ENCODE measurements at regions not wholly inside any gene's neighbourhood (a gene's known extent, or its start where the extent isn't known, plus 50 kb on each side); places are given as distances from the start of the nearest gene placed in this dataset.

DNA sequence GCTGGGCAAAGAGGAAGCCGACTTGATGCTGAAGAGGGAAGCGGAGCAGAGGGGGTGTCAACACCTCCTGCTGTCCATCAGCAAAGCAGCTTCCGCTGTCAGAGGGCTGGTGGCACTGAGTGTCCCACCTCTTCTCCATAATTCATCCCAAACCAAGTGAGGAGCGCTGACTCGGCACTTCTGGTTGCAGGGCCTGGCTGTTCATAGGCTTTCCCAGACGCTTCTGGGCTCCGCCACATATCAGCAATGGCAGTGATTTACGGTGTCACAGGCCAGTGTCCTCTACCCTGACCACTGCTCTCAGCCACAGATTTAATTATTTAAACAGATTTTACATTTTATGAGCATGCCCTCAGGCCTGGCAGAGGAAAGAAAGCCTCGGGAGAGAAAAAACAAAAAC, 70.1 kb upstream of the TENM4 start:
- DNase-seq (ENCODE audit: low read depth, low spot score): no peak
- ChIA-PET CTCF (no interaction called here), POLR2A (no interaction called here)
- no peaks in the 10 kb centered on the region for H3K27me3 ChIP-seq (ENCODE audit: control insufficient read depth in 2 of 2, insufficient read depth in 2 of 2, low read length in 2 of 2)
- BruUV-seq (replicated peaks): no TSS peak
- no peak overlapping the region for H3K4me3 ChIP-seq (replicated peaks in 1 of 3; ENCODE audit: insufficient read depth in 1 of 3, low read depth in 1 of 3, low read length in 3 of 3)
- TF ChIP-seq GATA2 (IDR thresholded peaks at IDR 0.05; ENCODE audit: insufficient read depth, insufficient read length, low read depth, low read length): no peak
- TF ChIP-seq JUN (IDR thresholded peaks at IDR 0.05; ENCODE audit: borderline replicate concordance, insufficient read depth, insufficient read length, low read depth): no peak
- no peak for TF ChIP-seq EZH2 (IDR thresholded peaks at IDR 0.05; ENCODE audit: borderline replicate concordance, low read depth, low read length, severe bottlenecking)
- TF ChIP-seq POLR2AphosphoS5 (IDR thresholded peaks at IDR 0.05; ENCODE audit: insufficient read depth, low read depth, low read length): no peak
- TF ChIP-seq CTCF (IDR thresholded peaks at IDR 0.05; ENCODE audit: extremely low read depth in 1 of 2, insufficient read depth in 1 of 2, low read depth in 1 of 2, low read length in 2 of 2): no peak
- TF ChIP-seq POLR2A (IDR thresholded peaks at IDR 0.05; ENCODE audit: low read depth, low read length): no peak
- no peak for TF ChIP-seq MYC (IDR thresholded peaks at IDR 0.05; ENCODE audit: low read depth, low read length)
- no peak for TF ChIP-seq FOS (IDR thresholded peaks at IDR 0.05; ENCODE audit: borderline replicate concordance, insufficient read depth, low read length)
- TF ChIP-seq MAX (IDR thresholded peaks at IDR 0.05; ENCODE audit: insufficient read depth, insufficient read length): no peak
- H3K27ac ChIP-seq (ENCODE audit: insufficient read depth, low read depth, low read length): no peak overlapping the region
- no peak for FAIRE-seq
- H3K4me2 ChIP-seq (ENCODE audit: insufficient read depth, low read length): no peak overlapping the region
- no peaks in the 10 kb centered on the region for H3K79me2 ChIP-seq (ENCODE audit: control insufficient read depth, insufficient read depth, low read length)
- H4K20me1 ChIP-seq (replicated peaks; ENCODE audit: control insufficient read depth, extremely low read depth, insufficient read depth, low read length): no peaks in the 10 kb centered on the region
- H3K4me1 ChIP-seq (ENCODE audit: control insufficient read depth, extremely low read depth, insufficient read depth, low read length): no peaks in the 10 kb centered on the region
- no peak overlapping the region for H2AFZ ChIP-seq (ENCODE audit: low read depth, low read length)
- H3K9ac ChIP-seq (replicated peaks; ENCODE audit: extremely low read depth, insufficient read depth, low read length): no peak overlapping the region
- H3K9me3 ChIP-seq (replicated peaks; ENCODE audit: control insufficient read depth, insufficient read depth, low read length): no peaks in the 10 kb centered on the region
- dilution Hi-C loops (cut with MboI; ENCODE audit: extremely low pct_ligation_motif_present, low sequenced_read_pairs) (no loop called here), intact Hi-C loops (cut with micrococcal nuclease) (no loop called here)
- H3K9me1 ChIP-seq (replicated peaks; ENCODE audit: control insufficient read depth, extremely low read depth, insufficient read depth, low read length): no peaks in the 10 kb centered on the region
- H3K36me3 ChIP-seq (ENCODE audit: control insufficient read depth in 2 of 2, extremely low read depth in 1 of 2, insufficient read depth in 2 of 2, low read length in 2 of 2): no peaks in the 10 kb centered on the region
